GM12891 (cell line): ENCODE measurements at regions not wholly inside any gene's neighbourhood (a gene's known extent, or its start where the extent isn't known, plus 50 kb on each side); places are given as distances from the start of the nearest gene placed in this dataset.
"Not testable (repeated sequence)": the region's sequence is repeated elsewhere in the genome, so short reads cannot be mapped to it uniquely, and the experiment has no call there.

Source experiments
- POLR2A ChIP-seq: IDR thresholded peaks from 2 replicates; pipeline ENCODE4 v1.6.1; 2011; ENCODE audit warnings: low read depth, low read length, control low read depth
- POLR2AphosphoS5 ChIP-seq: IDR thresholded peaks from 2 replicates; pipeline ENCODE4 v1.6.1; 2011; ENCODE audit warnings: low read depth, low read length, control low read depth
- SPI1 ChIP-seq: IDR thresholded peaks from 2 replicates; pipeline ENCODE4 v1.6.1; 2011; ENCODE audit warnings: low read depth, low read length, control low read depth
- TAF1 ChIP-seq: IDR thresholded peaks from 2 replicates; pipeline ENCODE4 v1.6.1; 2011; ENCODE audit warnings: low read depth, low read length, control low read depth

DNA sequence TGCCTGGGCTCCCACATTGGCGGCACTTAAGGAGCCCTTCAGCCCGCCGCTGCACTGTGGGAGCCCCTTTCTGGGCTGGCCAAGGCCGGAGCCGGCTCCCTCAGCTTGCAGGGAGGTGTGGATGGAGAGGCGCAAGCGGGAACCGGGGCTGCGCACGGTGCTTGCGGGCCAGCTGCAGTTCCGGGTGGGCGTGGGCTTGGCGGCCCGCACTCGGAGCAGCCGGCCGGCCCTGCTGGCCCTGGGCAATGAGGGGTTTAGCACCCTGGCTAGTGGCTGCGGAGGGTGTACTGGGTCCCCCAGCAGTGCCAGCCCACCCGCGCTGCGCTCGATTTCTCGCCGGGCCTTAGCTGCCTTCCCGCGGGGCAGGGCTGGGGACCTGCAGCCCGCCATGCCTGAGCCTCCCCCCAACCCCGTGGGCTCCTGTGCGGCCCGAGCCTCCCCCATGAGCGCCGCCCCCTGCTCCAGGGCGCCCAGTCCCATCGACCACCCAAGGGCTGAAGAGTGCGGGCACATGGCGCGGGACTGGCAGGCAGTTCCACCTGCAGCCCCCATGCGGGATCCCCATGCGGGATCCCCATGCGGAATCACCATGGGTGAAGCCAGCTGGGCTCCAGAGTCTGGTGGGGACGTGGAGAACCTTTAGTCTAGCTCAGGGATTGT is 998.9 kb upstream of the MIR17HG start:
- TF ChIP-seq SPI1, POLR2AphosphoS5, POLR2A, TAF1: not testable (repeated sequence)
